ENCODE measurements at regions not wholly inside any gene's neighbourhood (a gene's known extent, or its start where the extent isn't known, plus 50 kb on each side); places are given as distances from the start of the nearest gene placed in this dataset.
"Not testable (repeated sequence)": the region's sequence is repeated elsewhere in the genome, so short reads cannot be mapped to it uniquely, and the experiment has no call there.

DNA sequence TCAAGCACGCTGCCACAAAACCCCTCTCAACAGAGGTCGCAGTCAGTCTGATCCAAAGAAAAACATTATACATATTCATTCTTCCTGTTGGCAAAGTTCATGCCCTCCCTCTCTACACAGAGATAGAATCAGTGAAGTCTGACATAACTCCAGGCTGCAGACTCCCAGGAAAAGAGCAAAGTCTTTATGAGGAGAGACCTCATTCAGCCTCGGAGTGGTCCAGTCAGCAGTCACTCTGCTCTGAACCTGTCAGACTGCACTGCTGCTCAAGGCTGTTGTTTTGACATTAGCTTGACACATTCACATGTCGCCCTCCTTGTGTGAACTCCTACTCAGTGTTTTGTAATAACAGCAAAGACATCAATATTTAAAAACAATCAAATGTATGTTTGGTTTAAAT lies 241.2 kb upstream of the G2E3 start:
- FAIRE-seq = no peak

DNA sequence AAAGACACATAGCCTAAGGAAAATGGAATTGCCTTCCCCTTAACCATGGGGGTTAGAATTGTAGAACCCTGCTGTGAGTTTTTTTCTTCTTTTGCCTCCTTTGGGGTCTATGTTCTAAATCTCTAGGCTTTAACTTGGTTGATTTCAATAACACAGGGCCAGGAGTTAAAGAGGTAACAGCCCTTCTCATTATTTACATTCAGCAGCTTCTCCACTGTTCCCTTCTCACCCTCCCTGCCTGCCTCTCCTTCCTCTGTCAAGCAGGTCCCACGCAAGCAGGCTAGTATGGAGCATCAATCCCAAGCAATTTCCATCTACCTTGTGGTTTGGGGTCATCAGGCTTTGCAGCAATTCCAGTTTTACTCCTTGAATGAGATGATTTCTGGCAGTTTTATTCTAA lies 236.1 kb upstream of the G2E3 start:
- FAIRE-seq = no peak

DNA sequence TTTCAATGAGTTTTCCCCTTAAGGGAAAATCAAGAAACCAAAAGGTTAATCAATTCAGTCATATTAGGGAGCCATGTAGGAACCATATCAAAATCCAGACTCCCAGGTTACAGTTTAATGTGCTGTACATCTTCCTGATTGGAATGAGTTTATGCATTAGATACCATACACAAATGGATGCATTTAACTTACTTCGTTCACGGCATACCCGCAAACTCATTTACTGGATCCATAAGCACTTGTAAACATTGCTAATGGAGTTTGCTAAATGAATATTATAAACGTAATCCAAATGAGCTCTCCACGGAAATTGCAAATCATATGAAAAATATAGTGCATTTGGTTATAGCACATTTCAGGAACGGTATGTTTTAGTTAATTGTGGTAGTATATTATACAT lies 228.9 kb upstream of the G2E3 start:
- no peak for FAIRE-seq

DNA sequence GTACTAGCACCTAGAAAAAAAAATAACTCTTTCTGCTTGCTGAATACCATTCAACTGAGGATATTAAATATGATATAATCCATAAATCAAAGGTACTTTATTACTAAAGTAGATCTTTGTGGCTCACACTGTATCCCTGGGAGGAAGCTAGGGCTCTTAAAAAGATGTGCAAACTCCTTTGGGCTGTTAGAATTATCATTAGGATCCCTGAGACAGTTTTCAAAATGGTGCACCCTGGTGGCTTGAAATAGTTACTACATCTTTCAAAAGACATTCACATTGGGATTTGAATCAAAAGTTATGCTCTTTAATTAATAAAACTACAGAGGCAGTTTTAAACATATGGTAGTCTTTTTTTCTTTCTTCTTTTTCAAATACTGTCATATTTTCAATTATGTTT lies 228.5 kb upstream of the G2E3 start:
- FAIRE-seq = no peak

DNA sequence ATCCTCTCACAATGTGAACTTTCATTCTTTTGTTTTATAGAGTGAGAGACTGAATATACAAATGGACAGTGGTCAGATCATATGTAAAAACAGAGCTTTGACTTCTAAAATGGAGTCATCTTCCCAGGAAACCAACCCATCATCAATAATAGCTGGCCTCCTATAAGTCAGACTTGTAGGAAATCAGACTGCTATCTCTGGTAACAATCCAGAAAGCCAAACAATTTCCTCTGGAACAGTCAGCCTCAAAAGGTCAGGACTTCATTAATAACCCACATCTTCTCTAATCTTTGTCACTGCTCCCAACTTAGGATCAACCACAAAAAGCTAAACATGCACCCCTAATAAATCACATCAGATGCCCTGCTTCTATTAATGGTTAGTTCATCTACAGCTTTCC lies 227.9 kb upstream of the G2E3 start:
- no peak for FAIRE-seq

DNA sequence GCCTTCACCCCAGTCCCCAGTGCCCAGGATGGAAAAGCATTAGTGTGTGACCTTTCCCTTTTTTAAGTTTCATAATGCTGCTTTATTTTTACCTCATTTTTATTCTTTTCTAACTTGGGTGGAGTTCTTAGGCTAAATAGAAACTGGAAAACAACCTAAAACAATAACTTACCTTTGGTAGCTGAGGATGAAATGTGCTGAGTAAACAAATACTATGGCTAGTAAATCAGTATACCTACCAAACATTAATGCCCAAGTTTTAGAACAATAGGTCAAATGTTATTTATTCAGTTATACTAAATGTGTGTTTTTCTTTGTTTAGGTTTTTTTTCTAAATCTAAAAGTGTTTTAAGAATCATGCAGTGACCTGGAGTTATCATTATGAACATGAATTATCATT lies 226.6 kb upstream of the G2E3 start:
- FAIRE-seq = no peak

DNA sequence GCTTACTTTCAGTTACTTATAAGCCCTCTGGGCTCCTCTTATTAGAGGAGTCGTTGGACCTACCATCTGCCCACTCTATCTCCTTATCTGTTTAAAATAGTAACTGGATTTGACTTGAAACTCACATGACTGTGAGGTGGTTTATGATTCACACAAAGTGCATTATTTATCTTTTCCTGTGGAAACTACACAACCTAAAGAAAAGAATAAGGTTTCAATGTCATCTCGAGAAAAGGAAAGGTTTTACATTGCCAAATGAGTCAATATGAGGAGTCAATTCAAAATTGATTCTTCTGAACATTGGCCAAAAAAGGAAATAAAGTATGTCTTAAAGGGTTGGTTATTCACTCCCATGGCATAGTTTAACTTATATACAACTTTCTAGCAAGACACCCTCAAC lies 225.0 kb upstream of the G2E3 start:
- no peak for FAIRE-seq

DNA sequence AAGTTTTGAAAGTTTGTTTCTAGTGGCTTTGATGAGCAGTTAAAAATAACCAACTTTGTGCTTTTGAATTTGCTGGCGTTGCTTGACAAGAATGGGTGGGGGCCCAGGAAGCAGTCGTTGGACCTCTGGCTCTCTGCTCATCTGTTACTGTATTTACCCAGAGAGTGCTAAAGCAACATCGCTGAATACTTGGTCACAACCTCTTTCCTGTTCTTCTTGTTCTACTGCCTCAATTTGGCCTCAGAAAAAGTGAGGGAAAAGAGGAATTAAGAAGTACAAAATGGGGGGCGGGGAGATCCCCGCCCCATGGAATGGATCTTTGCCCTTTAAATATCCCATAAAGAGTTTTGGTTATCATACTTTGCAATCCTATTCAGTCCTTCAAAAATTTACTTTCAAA lies 221.5 kb upstream of the G2E3 start:
- no peak for FAIRE-seq

DNA sequence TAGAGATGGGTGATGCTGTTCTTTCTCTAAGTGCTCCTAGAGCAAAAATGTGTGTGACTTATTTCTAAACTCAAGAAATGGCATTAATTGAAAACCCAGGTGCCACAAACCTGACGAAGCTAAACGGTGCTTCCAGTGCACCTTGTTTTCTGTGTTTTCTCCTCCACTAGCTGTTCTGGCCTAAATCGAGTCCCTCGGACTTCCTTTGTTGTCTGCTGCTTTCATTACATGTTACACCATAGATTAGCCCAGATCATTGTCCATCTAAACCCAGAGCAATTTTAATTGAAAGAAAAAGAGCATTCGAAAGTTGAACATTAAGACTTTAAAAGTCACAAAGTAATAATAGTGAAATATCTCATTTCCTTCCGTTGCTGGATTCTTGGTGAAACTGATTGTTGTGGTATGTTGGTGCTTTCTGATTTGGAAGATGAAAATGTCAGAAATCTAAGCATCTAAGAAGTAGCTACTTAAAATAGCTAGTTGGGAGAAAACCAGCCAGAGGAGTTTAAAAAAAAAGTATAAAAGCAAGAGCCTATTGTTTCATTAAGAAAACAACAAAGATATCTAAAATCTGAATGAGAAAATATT lies 219.6 kb upstream of the G2E3 start:
- FAIRE-seq = no peak

DNA sequence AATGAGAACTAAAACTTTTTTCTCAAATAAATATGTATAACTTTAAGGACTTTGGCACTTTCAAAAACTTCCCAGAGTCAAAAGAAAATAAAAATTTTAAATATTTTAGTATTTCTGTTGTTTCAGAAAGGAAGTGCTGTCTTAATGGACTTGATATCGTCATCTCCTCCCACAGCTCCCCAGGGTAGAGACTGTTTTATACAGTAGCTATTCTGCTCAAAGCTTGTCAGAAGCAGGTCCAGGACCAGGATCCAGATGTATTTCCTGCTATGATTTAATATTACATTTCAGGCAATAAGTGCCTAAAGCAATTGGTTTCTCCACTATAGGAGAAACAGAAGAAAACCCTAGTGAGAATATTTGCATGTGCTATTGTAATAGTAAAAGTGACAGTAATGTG lies 218.5 kb upstream of the G2E3 start:
- no peak for FAIRE-seq

DNA sequence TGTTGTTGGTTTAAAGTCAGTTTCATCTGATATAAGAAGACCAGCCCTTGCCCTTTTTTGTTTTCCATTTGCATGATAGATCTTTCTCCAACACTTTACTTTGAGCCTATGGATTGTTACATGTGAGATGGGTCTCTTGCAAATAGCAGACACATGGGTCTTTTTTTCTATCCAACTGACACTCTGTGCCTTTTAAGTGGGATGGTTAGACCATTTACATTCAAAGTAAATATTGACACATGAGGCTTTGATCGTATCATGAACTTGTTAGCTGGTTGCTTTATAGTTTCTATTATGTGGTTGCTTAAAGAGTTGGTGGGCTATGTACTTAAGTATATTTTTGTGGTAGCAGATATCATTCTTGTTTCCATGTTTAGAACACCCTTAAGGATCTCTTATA lies 213.4 kb upstream of the G2E3 start:
- FAIRE-seq = no peak

DNA sequence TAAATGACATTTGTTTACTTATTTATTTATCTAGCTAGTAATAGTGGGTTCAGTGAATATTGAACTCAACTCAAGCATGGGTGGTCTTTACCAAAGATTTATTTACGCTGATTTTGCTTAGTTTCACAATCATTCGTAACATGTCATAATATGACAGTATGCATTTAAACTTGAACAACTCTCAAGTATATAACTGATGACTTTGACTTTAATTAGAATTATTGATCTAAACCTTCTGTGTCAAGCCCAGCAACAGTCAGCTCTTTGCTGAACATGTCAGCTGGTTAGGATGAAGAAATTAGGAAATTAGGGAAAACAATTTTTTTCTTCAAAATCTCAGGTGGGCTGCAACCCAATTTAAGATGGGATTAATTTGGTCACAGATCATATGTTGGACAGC lies 210.5 kb upstream of the G2E3 start:
- no peak for FAIRE-seq

DNA sequence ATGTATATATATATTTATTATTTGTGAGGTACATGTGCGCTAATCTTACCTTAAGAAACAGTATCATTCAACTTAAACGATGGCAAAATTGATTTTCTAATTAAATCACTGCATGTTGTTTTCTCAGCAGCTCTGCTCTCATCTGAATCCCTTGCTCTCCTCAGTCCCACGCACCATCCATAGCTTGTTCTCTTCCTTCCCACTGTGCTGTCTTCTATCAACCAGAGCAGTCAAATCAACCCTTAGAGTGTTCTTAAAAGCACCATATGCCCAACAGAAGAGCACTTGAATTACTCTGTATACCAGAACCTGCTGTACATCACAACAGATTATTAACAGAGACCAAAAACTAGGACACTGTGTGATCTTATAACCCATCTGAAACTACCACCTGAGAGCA lies 209.4 kb upstream of the G2E3 start:
- no peak for FAIRE-seq

DNA sequence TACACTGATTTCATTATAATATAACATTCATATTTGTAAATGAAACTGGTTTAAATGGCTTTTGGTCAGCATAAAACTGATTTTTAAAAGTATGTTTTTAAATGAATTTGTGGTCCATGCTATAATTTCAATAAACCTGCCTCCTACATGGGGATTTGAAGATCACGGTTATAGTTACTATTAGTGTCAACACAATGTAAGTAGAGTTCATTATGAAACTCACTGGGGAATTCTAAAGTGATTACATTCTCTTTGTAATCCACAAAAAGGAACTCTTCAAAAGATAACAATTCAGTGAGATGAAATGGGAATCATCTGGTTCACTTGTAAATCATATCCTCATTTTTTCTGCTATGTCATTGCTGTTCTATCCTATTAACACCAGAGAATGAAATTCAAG lies 204.5 kb upstream of the G2E3 start:
- no peak for FAIRE-seq

DNA sequence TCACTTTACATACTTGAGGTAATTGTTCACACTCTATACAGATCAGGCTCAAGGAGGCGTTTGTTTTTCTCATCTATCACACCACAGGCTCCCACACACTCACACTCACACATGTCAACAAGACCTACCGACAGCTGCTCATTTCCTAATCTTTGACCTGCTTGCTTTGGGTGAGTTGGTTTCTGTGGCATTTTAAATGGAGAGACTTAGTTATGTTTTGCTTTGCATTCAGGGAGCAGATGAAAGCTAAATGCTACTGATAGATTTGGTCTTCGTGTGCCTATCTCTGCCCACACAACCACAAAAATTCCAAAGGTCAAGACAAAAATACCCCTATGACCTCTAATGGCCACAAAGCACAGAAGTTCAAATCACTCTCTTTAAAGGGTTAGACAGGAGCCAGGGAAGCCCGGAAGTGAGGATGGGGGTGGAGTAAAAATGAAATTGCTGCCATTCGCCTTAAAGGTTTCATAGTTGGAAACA lies 203.5 kb upstream of the G2E3 start:
- FAIRE-seq = no peak

DNA sequence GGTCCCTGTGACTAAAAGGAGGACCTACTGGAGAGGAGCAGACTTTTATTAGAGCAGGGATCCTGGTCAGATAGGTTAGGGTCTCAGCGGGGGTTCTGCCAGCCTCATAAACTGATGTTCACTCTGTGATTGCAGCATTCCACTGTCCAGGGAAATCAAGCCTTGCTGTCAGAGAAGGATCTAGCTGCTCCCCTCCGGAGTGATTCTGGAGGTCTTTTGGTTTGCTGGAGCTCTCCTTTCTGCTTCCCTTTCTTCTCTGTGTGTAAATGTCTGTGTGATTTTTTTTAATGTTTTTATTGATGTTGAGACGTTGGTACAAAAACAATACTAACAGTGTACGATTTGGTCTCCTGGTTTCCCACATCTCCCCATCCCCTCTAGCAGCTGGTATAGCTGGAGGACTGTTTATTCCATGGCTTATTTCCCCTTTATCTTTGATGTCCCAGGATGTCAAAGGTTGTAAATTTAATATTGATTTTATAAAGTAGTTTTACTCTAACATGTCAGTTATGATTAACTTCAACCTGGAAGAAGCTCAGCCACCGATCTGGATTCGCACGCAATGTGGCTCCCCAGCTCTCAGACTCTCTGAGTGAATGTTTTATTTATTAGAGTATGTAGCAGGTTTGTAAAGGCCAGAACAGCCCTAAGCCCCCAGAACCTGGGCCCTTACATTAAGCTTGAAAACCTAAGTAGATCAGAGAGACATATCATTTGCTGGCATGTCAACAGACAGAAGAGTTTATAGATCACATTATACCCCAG lies 202.3 kb upstream of the G2E3 start:
- FAIRE-seq = no peak

DNA sequence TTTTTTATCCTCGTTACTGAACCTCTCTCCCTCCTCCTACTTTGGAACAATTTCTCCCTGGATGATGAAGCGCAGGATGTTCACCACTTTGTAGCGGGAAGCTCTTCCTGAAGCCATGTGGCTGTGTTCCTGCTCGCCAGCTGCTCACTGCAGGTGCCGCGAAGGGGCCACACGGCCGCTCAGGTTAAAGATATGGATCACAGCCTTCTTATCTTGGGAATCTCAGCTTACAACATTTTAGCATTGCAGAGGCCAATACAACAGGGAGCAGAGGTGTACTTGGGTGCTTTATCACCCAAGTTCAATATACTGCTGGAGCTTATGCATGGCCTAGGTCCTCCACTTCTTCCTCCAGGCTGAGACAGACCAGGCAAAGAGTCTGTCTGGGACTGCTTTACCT lies 201.2 kb upstream of the G2E3 start:
- no peak for FAIRE-seq

DNA sequence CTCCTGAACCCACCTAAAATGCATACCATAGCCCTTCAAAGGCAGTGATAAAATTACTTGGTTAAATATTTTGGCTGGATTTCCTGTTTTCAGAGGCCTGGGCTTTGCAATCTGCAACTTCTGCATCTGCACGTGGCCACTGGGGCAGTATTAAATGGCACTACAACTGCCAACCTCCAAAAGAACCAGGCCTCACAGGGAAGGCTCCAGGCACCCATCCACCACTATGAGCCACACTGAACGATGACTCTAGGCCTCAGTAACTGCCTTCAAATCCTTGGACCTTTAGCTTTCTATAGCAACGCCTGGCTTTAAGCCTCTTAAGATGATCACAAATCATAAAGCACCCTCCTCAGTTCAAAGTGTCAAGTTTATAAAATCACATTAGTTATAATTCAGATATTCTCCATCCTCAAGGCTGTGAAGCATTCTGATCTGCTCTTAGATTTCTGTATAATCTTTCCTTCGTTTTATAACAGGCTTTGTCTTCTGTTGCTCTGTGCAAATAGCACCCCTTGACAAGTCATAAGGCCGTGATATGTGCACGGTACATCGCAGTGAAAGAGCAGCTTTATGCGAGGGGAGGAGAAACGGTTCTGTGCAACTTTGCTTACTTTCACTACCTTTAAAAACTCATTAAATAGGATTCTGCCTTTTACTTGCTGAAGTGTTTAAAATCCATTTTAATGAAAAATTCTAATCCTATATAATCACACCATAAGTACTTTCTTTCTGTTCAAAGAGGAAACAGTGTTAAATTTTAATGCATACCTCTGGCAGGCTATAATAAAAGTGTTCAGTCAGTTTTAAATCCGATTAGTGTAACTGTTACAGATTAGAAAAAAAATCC lies 196.4 kb upstream of the G2E3 start:
- no peak for FAIRE-seq

DNA sequence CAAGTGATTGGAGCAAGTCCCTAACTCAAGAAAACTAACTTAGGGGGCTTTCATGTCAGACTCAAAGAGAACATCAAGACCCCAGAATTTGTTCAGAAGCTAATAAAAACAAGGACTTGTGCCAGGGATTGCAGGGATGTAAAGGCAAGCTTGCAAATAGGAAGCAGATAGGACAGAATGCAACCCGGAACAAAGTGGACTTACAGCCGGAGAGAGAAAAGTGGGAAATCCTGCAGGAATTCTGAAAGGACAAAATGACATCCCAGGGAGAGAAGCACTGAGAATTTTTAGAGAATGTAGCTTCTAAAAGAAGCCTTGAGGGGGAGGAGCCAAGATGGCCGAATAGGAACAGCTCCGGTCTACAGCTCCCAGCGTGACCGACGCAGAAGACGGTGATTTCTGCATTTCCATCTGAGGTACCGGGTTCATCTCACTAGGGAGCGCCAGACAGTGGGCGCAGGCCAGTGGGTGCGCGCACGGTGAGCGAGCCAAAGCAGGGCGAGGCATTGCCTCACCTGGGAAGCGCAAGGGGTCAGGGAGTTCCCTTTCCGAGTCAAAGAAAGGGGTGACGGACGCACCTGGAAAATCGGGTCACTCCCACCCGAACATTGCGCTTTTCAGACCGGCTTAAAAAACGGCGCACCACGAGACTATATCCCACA lies 195.6 kb upstream of the G2E3 start:
- FAIRE-seq = not testable (repeated sequence)

DNA sequence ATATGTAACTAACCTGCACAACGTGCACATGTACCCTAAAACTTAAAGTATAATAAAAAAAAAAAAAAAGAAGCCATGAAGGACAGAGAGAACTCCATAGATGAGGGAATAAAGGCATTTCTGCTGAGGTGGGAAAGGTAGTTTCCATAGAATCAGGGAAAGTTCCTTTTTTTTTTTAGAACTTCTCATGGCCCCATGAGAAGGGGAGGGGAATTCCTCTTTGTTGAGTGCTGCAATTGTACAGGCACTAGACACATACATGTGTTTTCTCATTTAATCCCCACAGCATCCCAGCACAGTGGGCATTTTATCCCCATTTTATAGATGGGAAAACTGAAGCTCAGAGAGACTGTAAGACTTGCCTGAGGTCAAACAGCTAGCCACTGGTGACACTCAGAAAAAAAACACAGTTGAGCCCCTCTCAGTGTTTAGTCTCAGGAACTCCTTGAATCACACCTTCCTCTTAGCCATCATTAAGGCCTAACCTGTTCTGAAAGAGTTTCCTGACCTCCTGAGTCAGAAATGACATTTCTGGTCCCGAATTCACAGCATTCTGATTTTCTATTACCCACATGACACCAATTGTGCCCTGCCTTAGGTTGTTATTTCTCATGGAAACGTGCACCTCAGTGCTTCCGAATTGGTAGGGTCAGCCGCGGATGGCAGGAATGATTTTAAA lies 189.3 kb upstream of the G2E3 start:
- FAIRE-seq = no peak

DNA sequence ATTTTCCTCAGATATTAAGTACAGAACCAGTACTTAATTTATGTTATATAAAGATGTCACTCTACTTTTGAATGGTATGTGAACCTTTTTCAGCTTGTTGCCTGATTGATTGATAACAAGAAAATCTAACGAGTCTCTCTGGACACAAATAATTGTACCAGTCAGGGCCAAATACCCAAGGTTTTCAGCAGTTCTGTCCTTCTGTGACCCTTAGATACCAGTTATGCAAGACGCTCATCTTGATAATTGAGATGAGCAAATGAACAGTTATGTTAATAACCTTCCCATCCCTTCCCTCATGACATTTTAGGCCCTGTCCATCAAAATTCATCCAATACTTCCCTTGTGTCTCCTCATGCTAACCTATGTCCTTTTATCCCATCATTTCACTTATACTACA lies 185.9 kb upstream of the G2E3 start:
- no peak for FAIRE-seq

DNA sequence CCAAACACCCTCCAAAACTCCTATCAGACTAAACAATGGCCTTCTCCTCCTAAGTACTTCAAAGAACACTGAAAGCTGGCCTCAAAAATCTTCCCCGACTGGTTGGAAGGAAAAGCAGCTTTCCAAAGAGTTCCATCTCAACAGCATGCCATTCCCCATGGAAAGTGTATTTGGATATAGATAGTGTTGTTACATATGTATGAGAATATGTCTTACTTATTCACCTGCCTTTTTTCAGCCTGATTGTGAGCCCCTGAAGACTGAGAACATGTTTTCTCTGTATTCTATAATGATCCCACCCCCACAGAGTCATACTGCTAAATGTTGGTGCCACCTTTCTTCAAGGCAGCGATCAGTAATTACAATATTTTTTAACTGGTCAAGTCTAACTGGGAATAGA lies 185.4 kb upstream of the G2E3 start:
- FAIRE-seq = no peak
